Fibroblast of skin of back (primary cell): ENCODE measurements at regions not wholly inside any gene's neighbourhood (a gene's known extent, or its start where the extent isn't known, plus 50 kb on each side); places are given as distances from the start of the nearest gene placed in this dataset.

Source experiments
- DNase-seq: peaks from one replicate; pipeline ENCODE4 v3.0.0-alpha.2; 2013

- DNase-seq = no peak
These were observed 356.9 kb downstream of the RAB28 start for GRCh38 chr4:13126976-13127910.

GRCh38 chr4:13118633-13119032 lies 365.5 kb downstream of the RAB28 start:
- no peak for DNase-seq

- DNase-seq = no peak
These were observed 367.0 kb downstream of the RAB28 start for GRCh38 chr4:13117185-13117584.

GRCh38 chr4:13112030-13112429 lies 372.1 kb downstream of the RAB28 start:
- no peak for DNase-seq

GRCh38 chr4:13109536-13109935 lies 374.6 kb downstream of the RAB28 start:
- DNase-seq = no peak

GRCh38 chr4:13108096-13108495 lies 376.0 kb downstream of the RAB28 start:
- no peak for DNase-seq

GRCh38 chr4:13103382-13104015 lies 380.6 kb downstream of the RAB28 start:
- DNase-seq = no peak

GRCh38 chr4:13102092-13102742 lies 381.9 kb downstream of the RAB28 start:
- no peak for DNase-seq

- no peak for DNase-seq
These were observed 386.2 kb downstream of the RAB28 start for GRCh38 chr4:13097971-13098370.

- no peak for DNase-seq
These were observed 388.4 kb downstream of the RAB28 start for GRCh38 chr4:13095722-13096121.

- no peak for DNase-seq
These were observed 391.0 kb downstream of the RAB28 start for GRCh38 chr4:13093170-13093569.

- DNase-seq = no peak
These were observed 391.4 kb downstream of the RAB28 start for GRCh38 chr4:13092702-13093101.

GRCh38 chr4:13089659-13089998 lies 394.5 kb downstream of the RAB28 start:
- DNase-seq = no peak

GRCh38 chr4:13088726-13089658 lies 395.1 kb downstream of the RAB28 start:
- DNase-seq = peak; percentile 6

GRCh38 chr4:13087041-13087440 lies 397.1 kb downstream of the RAB28 start:
- no peak for DNase-seq

GRCh38 chr4:13084210-13084609 lies 399.9 kb downstream of the RAB28 start:
- no peak for DNase-seq

- DNase-seq = no peak
These were observed 402.3 kb downstream of the RAB28 start for GRCh38 chr4:13081830-13082229.

- DNase-seq = no peak
These were observed 417.1 kb downstream of the RAB28 start for GRCh38 chr4:13067077-13067476.

- no peak for DNase-seq
These were observed 425.1 kb downstream of the RAB28 start for GRCh38 chr4:13059019-13059418.

- no peak for DNase-seq
These were observed 427.4 kb downstream of the RAB28 start for GRCh38 chr4:13056630-13057189.

- DNase-seq = no peak
These were observed 429.6 kb downstream of the RAB28 start for GRCh38 chr4:13054420-13054970.

GRCh38 chr4:13047591-13047990 lies 436.5 kb downstream of the RAB28 start:
- no peak for DNase-seq
